ENCODE measurements at regions not wholly inside any gene's neighbourhood (a gene's known extent, or its start where the extent isn't known, plus 50 kb on each side); places are given as distances from the start of the nearest gene placed in this dataset.

DNA sequence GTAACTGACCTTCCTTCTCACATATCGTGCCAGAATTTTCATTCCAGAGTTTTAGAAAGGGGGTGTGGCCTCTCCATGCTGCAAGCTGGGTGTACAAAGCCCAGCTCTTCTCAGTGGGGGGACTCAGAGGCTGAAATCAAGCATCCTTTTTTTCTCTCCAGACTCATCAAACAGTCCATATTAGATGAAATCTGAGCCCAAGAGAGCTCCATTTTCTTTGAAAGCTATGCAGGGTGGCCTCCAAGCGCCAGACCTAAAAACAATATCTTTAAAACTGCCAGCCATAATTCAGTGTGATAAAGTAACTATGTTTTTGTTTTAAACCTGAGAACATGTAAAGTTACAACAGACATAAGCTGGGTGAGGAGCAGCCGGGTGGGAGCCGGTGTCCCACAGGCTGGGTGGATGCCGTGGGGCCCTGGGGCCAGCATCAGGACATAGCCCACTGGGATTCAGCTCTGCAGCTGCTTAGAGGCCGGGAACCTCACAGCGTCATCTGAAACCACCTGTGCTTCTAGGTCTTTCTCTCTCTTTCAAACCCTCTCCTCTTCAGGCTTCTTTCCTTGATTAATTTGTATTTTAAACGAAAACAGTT, 249.2 kb downstream of the ZNF536 start:
- no peaks in the 10 kb centered on the region for H3K4me1 Mint-ChIP-seq
- CTCF ChIA-PET, result no interaction called here
- no peak overlapping the region for H3K4me3 Mint-ChIP-seq
- H3K27me3 Mint-ChIP-seq, result no peaks in the 10 kb centered on the region
- H3K9me3 Mint-ChIP-seq, result peaks cover 8% of the 10 kb centered on the region
- no peak overlapping the region for H3K27ac Mint-ChIP-seq
- DNase-seq, result no peak
- POLR2A ChIA-PET, result no interaction called here
- no peaks in the 10 kb centered on the region for H3K36me3 Mint-ChIP-seq (ENCODE audit: low read depth)

DNA sequence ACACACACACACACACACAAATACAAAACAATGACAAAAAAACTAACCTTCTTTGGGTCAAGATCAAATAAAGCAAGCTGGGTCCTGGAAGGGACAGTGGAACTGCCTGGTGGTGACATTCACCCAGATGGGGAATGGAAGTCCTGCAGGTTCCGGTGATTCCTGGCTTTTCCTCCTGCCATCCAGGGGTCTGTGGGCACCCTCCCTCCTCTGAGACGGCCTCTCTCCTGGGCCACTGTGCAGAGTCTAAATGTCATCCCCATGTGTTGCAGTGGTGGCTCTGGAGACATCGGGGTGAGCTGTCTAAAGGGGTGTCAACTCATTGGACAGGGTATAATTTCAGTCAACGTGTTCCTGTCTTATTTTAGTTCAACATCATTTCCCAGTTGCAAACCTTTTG, 248.2 kb downstream of the ZNF536 start:
- no peak for DNase-seq

DNA sequence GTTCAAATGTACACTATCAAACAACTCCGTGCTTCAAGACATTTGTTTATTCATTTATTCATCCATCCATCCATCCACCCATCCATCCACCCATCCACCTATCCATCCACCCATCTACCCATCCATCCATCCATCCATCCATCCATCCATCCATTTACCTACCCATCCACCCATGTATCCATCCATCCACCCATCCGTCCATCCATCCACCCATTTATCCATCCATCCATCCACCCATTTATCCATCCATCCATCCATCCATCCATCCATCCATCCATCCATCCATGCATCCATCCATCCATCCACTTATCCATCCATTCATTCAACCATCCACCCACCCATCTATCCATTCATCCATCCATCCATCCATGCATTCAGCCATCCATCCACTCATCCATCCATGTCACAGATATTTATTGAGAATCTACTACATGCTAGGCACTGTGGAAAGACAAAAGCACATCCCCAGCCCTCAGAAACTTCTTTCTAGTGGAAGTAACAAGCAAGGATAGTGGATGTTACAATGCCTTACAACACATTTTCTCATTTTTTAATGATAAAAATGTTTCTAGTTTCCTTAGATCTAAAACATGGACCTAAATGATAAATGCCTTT, 237.6 kb downstream of the ZNF536 start:
- Mint-ChIP-seq H3K27me3 (no peaks in the 10 kb centered on the region), H3K4me1 (no peaks in the 10 kb centered on the region), H3K4me3 (no peak overlapping the region), H3K9me3 (peaks cover 2% of the 10 kb centered on the region), H3K27ac (no peak overlapping the region), H3K36me3 (ENCODE audit: low read depth) (no peaks in the 10 kb centered on the region)
- POLR2A ChIA-PET, result no interaction called here
- DNase-seq, result no peak
- CTCF ChIA-PET, result interaction anchor here (0.8 kb wide), 1 partner anchor 13 kb away, joined by 3 read pairs; no protein-coding TSS in a partner anchor

More for the DNA sequence above, 248.2 kb downstream of the ZNF536 start:
- ChIA-PET POLR2A (no interaction called here), CTCF (no interaction called here)
- Mint-ChIP-seq H3K4me1 (no peaks in the 10 kb centered on the region), H3K4me3 (no peak overlapping the region), H3K27ac (no peak overlapping the region), H3K9me3 (peaks cover 8% of the 10 kb centered on the region), H3K27me3 (no peaks in the 10 kb centered on the region), H3K36me3 (ENCODE audit: low read depth) (no peaks in the 10 kb centered on the region)

DNA sequence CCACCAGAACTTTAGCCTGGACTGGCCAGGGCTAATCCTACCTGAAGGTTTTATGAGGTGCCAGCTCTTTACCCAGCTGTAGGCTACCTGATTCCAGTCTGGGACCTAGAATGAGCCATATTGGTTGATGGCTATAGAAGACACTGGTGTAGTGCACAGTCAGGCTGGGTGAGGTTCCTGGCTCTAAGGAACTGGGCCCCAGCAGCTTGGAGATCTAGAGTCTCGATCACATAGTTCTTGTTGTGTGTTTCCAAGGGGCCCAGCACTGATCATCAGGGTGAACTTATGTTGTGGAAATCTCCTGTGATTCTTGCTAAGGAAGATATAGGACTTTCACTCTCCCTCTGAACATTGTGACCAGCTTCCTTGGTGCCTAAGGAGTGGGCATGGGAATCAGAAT, 236.3 kb downstream of the ZNF536 start:
- H3K36me3 Mint-ChIP-seq (ENCODE audit: low read depth), result no peaks in the 10 kb centered on the region
- H3K27ac Mint-ChIP-seq, result no peak overlapping the region
- H3K9me3 Mint-ChIP-seq, result peaks cover 2% of the 10 kb centered on the region
- DNase-seq, result no peak
- ChIA-PET POLR2A (no interaction called here), CTCF (no interaction called here)
- H3K4me1 Mint-ChIP-seq, result no peaks in the 10 kb centered on the region
- H3K27me3 Mint-ChIP-seq, result no peaks in the 10 kb centered on the region
- H3K4me3 Mint-ChIP-seq, result no peak overlapping the region
